ENCODE measurements at regions not wholly inside any gene's neighbourhood (a gene's known extent, or its start where the extent isn't known, plus 50 kb on each side); places are given as distances from the start of the nearest gene placed in this dataset.

DNA sequence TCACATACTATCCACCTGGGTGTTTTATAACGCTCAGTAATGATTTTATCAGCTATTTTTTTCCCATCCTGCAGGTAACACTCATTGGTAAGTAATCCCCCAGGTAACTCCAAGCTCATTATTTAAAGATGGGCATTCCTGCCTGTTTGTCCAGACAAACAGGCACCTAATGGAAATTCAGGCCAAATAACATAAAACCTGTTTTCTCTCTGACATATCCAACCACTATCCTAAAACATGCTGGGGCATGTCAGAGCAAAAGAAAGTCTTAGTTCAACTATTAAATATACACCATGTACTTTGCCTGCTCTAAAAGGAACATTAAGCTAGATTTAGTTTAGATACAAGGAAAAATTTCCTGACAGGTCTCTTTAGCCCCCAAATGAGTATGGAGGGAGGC is 987.7 kb downstream of the TTLL7 start:
- DNase-seq, result no peak

DNA sequence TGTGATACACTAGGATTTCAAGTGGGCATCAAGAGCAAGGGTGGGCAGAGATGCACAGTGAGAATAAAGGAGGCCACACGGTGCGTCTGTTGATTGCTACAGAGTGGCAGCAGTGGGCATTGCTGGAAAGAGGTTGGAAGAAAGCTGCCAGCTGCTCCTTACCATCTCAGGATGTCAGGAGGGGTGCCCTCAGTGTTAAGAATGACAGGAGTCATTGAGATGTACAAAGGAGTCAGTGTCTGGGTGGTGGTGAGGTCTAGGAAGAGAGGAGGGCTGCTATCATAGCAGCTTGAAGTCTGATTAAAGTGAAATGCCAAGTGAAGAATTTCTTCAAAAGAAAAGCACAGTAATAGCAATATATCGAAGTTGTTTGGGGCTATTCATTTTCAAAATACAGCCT is 992.7 kb downstream of the TTLL7 start:
- no peak for DNase-seq

DNA sequence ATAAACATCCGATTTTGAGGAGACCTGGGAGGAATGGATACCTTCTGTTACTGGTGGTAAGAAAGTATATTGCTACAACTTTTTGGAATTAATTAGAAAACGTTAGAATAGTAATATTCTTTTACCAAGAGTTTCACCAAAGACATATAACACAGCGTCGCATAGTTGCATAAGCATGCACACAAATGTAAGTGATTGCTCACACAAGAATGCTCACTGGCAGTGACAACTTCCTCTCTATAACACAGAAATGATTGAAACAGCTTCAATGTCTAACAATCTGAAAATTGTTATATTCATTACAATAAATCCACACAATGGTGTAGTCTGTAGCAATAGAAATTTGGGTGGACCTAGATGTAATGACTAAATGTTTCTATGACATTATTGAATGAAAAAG is 998.6 kb downstream of the TTLL7 start:
- no peak for DNase-seq

DNA sequence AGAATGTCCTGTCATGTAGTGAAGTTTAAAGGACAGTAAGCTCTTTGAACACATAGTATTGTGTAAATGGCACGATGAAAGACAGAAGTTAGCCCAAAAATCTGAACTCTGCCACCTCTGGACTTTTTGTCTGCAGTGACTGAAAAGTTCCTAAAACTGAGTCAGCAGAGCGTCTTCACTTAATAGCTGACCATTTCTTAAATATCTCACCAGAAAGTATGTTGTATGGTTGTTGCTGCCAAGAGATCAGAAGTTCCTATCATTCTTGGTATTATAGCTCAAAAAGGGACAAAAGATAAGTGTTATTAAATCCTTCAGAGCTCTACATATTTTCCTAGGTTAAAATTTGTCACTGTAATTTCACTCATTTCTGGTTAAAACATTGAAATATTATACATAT is 1003.0 kb downstream of the TTLL7 start:
- DNase-seq, result no peak

DNA sequence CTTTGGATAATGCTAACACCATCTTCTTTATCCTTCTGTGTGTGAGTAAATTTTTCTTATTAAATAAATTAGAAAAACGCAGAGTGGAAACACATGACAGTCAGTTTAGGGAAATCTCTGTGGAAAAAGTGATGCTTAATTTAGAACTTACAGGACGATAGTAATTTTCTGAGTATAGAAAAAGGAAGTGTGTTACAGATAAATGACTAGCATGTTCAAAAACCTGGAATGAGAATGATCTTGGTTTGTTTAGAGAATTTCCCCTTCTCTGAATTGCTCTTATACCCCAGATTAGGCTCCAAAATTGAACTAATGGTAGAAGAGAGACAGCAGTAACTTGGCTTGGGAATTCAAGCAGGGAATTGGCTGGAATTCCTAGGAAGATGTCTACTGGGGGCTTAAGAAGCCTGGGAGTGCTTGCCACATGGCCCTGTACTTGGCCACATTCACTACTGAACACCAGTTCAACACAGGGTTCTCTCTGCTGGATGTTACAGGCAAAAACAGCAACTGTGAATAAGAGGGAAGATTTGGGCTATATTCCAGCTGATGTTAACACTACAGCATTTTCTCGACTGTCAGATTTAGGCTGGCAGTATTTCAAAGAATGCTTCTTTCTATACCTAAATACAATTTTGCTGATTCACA is 1004.2 kb downstream of the TTLL7 start:
- no peak for DNase-seq

DNA sequence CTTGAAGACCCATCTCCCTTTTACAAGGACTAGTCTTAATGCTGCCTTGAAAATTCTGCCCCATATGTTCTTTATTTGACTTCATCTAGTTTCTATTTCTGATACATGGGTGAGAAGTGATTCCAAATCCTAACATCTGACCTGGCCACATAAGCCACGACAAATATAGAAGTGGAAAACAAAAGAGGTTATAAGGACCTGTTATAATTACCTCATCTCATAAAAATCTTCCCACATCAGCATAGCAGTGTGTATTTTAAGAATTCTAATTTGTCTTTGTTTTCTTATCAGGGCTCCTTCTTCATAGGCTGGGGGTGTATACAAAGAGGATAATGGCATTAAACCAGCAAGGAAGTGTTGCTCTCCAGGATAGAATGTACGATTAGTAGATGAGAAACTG is 1007.4 kb downstream of the TTLL7 start:
- DNase-seq, result no peak

DNA sequence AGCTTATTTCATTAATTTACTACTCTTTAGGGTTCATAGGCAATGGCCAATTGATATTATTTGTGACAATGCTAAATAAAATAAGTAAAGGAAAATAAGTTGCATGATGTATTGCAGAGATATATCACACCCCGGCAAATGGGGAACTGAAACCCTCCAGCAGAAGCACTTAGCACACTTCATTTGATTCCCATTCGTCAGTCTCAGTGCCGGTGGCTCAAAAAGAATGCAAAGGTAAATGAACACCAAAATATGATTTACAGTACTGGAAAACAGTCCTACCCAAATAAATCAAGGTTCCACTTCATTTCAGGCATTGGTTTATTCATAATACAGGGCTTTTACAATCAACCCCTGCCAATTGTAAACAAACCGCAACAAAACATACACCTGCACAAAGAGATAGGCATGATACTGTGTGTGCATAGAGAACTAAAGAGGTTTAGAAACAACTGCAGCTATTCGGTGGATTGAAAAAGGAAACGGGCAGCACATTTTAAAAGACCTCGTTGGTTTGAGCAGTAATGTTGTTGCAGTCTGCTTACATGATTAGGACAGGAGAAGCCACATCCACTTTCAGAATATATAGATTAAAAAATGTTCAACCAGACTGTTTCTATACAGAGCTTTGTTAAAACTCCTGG is 1019.2 kb downstream of the TTLL7 start:
- no peak for DNase-seq

DNA sequence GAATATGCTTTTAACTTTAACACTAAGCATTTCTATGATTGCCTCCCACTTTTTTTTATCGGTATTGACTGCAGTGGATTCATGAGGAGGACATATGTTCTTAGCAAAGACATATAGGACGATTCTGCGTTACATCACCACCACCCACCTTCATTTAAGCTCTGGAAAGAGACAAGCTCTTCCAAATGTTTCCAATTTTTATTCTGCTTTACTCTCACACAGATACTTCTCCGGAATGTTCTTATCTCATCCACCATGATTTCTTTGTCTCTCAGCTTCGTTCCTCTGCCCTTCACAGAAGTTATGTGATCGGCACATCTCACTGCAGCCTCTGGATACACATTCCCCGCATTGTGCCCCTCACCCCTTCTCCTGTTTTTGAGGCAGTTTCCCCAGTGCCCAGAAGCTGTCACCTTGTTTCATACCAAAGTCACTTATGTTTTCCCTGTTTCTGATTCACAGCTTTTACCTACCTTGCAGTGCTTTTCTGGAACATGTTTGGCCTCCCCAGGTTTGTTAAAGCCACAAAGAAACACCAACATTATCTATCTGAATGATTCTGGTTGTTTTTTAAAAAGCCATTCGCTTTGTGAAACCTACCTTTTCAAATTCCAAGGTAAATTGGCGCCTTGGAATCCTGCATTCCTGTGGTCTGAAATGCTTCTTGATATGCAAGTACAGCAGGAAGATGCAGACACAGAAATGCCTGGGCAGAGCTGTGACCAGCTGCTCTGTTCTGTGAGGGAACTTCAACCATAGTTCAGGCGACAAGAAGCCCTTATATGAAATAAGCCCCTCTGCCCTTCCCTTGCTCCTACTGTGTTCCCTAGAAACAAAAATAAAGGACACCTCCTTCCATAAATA is 1020.2 kb downstream of the TTLL7 start:
- no peak for DNase-seq

DNA sequence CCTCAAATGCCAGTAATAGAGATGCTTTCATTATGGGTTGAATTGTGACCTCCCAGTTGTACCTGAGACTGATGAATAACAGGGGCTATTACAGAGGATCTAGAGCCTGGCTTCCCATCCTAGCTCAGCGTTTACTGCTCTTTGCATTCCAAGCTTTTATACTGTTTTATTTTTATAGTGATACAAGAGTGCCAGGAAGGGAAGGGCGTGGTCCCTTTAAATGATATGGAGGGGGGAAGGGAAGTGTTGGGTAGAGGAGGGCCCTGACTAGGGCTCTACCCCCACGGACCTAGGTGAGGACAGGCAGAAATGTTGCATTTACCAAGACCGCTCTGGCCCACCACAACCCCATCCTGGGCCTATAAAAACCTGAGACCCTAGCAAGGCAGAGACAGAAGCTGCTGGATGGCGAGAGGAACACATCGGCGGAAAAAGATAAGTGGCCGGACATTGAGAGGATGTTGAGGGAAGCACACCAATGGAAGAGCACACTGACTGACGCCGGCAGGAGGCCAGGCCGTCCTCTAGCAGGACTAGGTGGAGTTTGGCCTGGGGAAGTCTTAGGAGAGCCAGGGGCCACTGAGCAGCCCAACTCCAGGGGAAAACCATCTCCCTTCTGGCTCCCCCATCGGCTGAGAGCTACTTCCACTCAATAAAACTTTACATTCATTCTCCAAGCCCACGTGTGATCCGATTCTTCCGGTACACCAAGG is 1025.9 kb downstream of the TTLL7 start:
- no peak for DNase-seq

DNA sequence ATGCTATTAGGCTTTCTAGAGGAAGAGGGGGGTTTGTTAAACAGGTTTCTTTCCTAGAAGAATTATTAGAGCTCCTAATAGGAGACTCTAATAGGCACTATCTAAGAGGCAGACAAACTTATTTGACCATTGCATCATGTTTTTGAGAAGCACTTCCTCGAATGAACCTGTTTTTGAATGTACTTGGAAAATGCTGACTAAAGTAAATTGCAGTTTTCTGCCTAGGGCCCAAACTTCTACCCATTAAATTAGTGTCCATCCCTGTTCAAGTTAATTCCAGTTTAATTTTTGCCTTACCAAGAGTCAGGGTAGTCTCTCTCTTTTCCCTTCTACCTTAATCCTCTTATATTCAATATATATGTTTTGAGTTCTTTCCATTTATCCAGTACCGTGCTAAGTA is 1029.6 kb downstream of the TTLL7 start:
- no peak for DNase-seq

DNA sequence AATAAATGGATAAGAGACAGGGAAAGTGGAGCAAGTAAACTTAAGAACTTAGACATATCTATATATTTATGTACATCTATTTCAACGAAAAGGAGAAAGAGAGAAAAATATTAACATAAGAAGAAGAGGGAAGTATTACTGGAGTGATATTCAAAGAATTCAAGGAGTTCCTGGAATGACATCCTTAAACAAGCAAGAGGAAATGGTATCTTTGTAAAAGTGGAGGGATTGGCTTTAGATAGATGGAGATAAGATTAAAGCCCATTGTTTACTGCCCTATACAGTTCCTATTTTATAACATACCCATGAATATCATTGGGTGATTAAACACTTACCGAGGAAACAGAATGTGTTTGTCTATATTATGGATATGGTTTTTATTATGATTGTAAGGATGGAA is 1036.3 kb downstream of the TTLL7 start:
- no peak for DNase-seq

DNA sequence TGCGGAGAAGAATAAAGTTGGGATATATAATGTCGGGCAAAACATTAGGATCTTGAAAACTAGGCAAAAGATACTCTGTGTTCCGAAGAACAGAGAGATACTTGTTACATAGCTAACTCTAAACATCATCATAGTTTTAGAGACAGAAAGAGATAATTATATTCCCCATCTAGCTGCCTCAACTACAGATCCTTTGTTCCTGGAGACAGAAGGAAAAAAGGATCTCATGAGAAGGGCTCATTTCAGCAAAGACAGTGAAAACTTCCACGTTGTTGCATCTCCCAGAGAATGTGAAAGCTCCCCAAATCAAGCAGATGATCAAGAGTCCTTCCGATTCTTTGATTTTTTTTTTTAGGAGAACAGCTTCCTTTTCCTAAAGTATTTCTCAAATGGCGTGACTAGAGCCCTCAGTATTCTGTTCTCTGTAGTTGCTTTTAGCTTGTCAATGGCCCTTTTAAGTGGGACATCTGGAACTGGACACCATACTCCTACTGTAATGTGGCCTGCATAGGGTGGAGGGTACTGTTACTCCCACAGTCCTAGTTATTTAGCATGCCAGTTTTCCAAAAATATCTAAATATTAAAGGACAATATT is 1048.2 kb downstream of the TTLL7 start:
- no peak for DNase-seq

DNA sequence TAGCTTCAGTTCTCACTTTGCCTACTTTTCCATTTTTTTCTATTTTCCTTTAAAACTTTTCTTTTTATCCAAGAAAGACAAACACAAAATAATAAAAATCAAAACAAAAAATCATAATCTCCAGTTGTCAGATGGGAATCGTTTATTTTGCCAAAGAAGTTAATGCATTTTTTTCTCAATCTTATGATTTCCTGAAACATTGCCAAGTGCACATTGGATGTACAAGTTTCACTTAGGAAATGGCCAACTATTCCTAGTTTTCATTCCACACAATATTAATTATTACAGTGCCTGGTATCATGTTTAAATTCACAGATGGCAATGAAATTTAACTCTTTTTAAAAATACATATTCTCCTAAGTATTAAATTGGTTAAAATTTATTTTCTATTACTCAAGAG is 1050.5 kb downstream of the TTLL7 start:
- no peak for DNase-seq

DNA sequence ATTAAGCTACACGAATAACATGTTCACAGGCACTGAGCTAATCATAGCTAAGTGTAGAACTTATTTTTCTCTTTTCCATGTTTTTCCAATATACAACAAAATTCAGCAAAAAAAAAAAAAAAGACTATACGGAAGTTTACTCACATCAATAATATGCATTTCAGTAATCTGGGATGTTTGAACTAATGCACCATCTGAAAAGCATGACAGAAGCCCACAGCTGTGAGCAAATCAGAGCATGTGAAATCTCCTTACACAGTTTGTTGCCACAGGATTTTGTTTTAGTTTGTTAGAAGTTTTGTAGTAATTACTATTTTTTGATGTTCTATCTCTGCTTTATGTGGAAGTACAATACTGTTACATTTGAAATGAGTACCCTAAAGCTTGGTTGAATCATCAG is 1051.7 kb downstream of the TTLL7 start:
- DNase-seq, result no peak

DNA sequence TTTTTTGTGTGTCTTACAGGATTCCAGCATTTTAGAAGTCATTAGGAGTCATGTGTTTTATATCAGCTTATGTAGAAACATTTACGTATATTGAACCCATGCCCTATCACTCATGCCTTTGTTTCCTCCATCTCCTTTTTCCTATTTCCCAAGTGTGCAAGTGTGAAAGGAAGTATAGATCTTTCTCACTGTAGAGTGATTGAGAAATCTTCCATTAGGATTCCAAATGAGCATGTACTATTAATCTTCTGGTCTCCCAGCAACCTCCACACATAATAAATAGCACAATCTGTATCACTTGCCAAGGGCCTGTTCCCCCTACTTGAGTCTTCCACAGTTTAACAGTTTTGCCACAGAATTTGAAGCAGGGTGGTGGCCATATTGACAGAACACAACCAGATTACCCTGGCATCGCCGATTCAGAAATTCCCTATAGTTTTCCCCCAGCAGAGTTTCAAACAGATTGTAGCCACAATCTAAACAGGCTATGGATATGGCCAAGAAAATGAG is 1052.8 kb downstream of the TTLL7 start:
- DNase-seq, result no peak

DNA sequence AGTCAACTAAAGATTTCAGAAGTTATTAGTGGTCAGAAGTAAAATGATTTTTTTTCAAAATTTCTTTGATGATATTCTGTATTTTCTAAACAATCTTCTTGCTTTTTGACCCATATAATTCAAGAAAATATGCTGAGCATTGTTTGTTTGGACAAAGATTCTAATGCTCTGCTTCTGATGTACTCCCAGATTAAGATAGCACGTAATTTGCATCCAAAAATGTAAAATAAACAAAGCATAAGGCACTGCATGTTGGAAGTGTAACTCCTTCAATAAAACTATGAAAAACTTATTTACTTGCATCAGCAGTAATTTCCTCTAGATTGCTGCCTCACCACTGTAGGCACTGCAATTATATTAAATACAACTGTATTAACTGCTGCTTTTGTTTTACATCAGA is 1054.1 kb downstream of the TTLL7 start:
- no peak for DNase-seq

DNA sequence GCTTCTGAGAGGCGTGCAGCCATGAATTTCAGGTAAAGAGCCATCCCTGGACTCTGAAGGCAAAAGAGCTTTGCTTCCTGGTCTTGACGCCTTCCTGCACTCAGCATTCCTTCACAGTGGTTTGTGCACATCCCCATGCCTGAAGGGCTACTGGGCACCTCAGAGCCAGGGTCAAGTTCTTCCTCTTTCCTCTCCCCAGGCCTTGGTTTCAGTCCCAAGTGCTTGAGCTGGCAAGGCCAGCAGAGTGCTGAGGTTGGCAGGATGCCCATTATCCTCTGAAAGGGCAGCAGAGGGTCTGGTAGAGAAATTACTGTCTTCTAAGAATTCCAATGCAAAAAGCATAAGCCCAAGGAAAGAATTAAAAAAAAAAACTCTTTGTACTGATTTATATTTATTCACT is 1064.9 kb downstream of the TTLL7 start:
- no peak for DNase-seq

DNA sequence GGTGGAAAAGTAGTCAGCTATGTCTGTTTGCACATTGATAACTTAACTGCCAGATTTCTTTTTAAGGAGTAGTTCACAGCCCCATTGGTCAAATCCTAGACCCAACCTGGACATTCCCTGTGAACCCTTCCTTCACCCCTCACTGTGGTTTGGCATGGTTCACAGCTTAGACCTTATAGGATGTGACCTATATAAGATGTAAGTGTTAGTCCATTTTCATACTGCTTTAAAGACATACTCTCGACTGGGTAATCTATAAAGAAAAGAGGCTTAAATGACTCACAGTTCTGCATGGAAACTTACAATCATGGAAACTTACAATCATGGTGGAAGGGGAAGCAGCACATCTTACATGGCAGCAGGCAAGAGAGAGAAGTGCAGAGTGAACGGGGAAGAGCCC is 1066.2 kb downstream of the TTLL7 start:
- no peak for DNase-seq

DNA sequence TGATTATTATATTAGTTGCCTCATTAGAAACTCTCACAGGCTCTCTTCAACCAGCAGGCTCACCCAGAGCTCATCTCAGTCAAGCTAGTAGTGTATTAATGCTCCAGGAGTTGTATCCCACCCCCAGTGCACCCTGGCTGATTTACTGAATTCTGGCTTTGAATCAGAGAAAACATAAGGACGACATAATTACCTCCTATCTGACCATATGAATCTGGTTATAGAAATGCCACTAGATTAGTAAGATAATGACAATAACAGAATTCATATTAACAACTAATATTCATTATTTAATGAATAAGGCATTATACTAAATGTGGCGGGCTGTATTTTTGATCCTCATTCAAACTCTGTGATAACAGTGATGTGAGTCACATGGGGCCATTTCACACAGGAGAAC is 1066.7 kb downstream of the TTLL7 start:
- no peak for DNase-seq

DNA sequence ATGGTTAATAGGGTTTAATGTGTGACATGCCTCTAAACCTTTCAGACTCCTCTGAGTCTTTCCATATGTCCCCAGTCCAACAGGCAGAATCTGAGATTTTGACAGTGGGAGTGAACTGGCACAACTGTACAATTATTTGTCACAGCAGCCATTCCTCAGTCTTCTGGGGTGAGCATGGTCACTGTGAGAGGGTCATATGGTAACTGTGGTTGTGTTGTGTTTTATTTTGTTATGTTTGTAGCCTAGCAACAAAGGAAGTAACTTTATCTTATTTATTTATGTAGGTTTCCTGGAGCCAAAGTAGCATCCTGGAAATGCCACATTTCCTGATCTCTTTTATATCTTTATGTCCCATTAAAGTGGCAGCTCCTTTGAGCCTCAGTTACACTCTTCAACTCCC is 1067.9 kb downstream of the TTLL7 start:
- no peak for DNase-seq

DNA sequence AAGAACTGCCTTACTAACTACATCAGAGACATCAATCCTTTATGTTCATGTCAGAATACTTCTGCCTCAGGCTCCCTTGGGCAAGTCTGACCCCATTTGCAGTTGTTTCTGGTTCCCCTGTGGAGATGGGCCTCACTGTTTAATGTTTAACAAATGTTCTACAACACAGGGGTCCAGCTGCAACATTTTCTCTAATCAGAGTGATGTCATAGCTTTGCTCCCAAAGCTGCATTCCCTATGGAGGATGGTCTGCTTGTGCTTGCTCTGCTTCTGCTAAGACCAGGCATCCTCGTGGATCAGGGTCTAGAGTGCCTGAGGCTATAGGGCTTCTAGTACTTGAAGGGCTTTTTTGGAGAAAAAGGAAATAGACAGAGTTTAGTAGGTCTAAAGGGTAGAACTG is 1071.2 kb downstream of the TTLL7 start:
- no peak for DNase-seq

DNA sequence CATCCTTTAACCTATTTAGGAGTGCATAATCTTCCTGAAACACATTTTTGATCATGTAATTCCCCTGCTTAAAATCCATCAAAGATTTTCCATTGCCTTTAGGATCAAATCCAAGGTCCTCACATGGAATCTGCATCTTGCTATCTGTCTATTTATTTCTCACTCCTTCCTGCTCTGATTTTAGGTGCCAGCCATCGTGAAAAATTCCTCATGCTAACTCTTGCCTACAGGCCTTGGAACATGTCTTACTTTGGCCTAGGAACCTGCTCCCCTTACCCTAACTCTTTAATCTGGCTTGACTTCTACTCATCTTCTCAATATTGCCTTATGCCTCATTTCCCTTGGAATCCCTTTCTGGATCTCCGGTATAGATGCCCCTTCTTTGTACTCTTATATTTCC is 1074.3 kb downstream of the TTLL7 start:
- no peak for DNase-seq

DNA sequence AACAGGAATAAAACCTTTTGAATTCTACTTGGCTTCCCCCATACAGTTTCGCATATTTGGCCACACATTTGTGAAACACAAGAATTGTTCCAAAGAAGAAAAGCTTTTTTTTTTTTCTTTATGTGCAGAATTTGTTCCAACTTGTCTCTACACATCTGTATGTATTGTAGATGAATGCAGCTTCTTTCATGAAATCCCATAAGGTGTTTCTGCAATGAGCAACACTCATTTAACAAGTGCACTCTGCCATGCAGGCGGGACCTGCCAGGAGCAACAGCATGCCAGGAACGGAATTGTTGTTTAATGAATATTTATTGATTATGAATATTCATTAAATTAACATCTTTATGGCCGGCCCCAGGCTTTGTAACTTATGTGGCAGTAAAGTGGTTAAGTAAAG is 1075.0 kb downstream of the TTLL7 start:
- DNase-seq, result no peak
